ENCODE measurements at regions not wholly inside any gene's neighbourhood (a gene's known extent, or its start where the extent isn't known, plus 50 kb on each side); places are given as distances from the start of the nearest gene placed in this dataset.

GRCh38 chr7:49261928-49262327 lies 337.6 kb downstream of the CDC14C start:
- DNase-seq: no peak

- DNase-seq: no peak
Measured at GRCh38 chr7:49264530-49264929, 340.2 kb downstream of the CDC14C start.

DNA sequence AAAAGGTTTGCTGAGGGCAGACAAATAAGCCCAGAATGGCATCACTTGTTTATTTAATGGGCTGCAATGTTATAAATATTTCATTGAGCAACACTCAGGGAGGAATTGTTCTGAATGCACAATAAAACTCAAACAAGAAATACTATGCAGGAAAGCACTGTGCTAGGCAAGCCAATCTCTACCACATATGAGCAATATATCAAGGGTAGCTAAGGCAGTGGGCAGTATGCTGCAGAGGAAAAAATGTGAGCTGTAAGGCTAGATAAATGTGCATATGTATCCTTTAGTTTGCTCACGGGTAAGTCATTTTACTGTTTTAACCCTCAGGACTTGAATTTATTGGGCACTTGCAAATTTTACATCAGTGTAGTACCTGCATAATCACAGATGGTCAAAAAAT lies 349.6 kb downstream of the CDC14C start:
- DNase-seq: no peak

DNA sequence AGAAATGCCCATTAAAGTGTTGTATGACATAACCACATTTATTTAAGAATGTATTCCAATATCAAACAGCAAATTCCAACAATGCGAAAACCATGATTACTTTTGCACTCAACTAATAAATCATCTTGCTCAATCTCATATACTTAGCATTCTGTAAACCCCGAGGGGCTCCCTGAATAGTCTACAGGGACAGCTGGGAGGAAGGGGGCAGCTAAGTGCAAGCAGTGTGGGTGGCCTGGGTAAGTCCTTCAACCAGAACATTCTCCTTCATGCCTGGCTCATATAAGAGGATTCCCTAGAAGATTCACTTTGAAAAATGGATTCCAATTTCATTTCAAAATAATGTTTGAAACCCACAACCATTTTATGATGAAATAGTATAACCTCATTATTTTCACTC lies 355.5 kb downstream of the CDC14C start:
- no peak for DNase-seq

DNA sequence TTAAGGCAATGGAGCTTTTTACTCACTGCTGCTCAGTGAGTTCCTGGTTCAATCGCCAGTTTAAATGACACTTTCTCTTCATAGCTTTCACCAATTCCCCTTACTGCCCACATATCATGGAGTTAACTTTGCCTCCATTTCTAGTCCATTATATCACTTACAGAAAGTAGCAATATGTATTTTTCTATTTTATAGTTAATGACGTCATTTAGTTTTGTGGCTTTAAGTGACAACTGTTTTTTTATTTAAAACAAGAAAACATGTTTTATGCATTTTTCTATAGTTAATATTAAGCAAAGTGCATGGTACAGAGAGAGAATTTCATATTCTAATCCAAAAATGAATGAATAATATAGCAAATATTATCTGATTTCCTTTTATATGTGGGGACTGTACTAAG lies 363.3 kb downstream of the CDC14C start:
- no peak for DNase-seq

- DNase-seq: no peak
Measured at GRCh38 chr7:49294611-49295010, 370.3 kb downstream of the CDC14C start.

DNA sequence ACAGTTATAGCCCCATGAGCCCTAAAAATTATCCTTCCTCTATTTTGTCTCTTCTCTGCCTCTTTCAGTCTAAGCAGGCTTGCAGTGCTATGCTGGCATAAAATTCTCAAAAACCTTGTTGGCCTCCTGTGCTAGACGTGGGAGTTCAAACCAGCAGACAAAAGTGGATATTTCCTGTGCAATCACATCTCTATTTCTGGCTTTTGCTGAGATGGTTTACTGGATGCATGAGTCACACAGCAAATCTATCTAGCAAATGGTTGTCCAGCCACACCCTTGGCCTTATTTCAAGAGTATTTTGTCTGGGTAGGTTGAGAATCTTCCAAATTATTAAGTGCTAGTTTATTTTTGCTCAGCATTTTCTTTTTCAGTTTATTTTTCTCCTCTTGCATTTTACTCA lies 370.8 kb downstream of the CDC14C start:
- DNase-seq: no peak

DNA sequence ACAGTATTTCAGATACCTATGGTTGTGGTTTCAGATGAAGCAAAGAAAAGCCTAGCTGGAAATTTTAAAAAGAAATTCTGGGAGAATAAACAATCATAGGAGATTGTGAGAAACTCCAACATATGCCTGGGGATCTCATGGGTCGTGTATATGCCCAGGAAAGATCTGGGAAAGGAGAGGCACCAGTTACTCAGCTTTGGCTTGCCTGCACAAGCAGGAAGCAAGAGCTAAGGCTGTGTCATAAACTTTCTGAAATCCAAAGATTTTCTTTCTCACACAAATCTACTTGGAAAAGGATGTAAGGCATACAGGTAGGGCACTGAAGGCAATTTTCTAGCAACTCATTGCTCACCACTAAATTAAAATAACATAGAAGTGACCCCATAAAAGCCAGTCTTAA lies 373.6 kb downstream of the CDC14C start:
- DNase-seq: no peak

- no peak for DNase-seq
Measured at GRCh38 chr7:49308787-49309186, 384.4 kb downstream of the CDC14C start.

- DNase-seq: no peak
Measured at GRCh38 chr7:49320083-49320482, 395.7 kb downstream of the CDC14C start.

DNA sequence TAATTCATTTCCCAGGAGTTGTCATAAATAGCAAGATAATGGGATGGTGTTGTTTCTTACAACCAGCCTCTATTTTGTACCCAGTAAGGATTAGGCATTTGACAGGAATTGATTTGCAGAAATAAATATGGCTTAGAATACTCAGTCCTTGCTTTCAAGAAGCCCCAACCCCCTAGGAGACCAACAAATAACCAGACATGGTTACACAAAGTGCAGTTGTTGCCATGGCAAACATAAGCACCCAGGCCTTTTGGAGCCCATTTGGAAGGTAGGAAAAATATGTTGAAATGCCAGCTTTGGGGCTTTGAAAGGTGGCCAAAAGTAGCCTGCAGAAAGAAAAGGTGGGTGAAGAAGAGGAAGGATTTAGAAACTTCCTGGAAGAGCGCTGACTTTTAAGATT lies 397.5 kb downstream of the CDC14C start:
- no peak for DNase-seq

- DNase-seq: no peak
Measured at GRCh38 chr7:49322476-49322875, 398.1 kb downstream of the CDC14C start.

DNA sequence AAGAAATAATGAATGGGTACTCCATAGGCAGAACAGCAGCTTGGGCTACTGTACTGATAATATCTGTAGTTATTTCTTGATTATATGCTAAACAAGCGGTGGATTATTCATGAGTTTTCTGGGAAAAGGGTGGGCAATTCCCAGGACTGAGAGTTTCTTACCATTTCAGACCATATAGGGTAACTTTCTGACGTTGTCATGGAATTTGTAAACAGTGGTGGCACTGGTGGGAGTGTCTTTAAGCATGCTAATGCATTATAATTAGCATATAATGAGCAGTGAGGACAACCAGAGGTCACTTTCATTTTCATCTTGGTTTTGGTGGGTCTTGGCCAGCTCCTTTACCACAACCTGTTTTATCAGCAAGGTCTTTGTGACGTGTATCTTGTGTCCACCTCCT lies 399.7 kb downstream of the CDC14C start:
- no peak for DNase-seq

- DNase-seq: no peak
Measured at GRCh38 chr7:49324707-49325106, 400.4 kb downstream of the CDC14C start.

GRCh38 chr7:49325571-49325970 lies 401.2 kb downstream of the CDC14C start:
- DNase-seq: no peak

GRCh38 chr7:49327155-49327554 lies 402.8 kb downstream of the CDC14C start:
- DNase-seq: no peak

DNA sequence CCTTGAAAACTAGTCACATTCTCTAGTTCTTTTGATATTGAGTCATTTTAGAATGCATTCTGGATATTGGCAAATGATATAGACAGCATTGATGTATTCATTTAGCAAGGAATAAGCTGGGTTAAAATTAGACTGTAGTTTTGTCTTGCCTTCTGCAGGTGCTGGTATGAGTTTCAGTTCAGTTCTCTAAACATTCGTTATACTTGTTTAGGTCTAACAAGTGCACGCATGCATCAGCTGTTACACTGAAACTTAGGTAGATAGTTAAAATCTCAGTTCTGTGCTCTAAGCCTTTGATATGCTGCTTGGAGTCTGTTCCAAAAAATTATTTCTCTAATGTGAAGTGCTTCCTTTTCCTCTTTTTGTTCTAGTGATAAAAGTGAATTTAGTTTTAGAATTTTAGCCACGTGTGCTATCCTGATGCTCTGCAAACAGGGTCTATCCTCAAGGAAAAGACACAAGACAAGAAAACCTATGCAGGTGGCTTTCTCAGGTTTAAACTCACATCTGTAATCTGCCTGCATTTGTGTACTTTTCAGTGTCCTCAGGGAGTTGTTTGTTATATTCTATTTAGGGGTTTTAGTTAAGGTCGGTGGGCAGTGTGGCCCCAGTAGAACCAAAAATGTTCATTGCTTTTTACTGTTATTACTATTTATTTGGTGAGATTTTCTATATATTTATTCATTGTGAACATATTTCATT lies 409.0 kb downstream of the CDC14C start:
- DNase-seq: no peak

- DNase-seq: no peak
Measured at GRCh38 chr7:49341849-49342248, 417.5 kb downstream of the CDC14C start.

DNA sequence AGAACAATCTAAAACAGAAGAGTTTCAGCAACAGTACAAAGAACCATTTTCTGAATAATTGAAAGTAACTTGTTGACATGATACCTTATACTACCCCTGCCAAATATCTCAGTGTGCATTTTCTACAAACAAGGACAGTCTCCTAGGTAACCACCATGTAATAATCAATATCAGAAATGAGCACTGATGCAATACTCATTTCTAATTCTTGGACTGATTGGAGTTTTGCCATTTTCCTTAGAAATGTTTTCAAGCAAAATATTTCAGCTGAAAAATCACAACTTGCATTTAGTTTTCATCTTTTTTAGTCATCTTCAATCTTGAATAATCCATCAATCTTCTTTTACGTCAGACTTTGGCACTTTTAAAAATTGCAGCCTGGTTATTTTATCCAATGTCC lies 420.2 kb downstream of the CDC14C start:
- no peak for DNase-seq

GRCh38 chr7:49346195-49346899 lies 422.0 kb downstream of the CDC14C start:
- DNase-seq: no peak

DNA sequence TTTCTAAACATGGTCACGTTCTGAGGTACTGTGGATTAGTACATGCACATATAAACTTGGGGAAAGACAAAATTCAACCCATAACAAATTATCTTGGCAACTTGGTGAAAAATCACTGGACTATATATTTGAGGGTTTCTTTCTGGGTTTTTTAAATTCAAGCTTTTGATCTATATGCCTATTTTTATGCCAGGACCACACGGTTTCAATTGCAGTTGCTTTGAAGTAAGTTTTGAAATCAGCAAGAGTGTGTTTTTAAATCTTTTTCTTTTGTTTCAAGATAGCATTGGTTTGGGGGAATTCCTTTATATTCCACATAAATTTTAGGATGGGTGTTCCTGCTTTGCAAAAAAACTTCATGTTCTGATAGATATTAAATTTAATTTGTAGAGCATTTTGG lies 406.4 kb upstream of the VWC2 start:
- DNase-seq: no peak

GRCh38 chr7:49371771-49372170 lies 401.7 kb upstream of the VWC2 start:
- DNase-seq: no peak

DNA sequence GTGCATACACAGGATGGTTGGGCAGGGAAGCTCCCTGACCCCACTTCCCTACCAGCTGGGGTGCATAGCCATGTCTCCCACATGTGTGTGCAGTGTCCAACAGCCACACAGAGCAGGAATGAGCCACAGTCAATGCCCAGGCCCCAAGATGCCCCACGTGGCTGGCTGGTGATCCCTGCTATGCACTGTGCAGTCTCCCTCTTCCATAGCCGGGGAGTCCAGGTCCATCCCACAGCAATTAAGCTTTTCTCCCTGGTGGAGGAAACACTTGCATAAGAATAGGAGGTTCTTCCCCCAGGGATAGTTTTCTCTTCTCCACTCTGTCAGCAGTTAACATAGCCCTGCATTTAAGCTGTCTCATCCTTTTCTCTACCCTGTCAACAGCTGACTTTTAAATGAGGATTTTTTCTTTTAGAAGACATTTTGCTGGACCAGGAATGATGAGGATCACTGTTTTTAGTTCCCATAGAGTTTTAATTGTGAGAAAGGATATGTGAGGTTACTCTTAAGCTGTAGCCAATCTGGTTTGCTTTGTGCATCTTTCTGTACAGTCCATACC lies 396.5 kb upstream of the VWC2 start:
- no peak for DNase-seq

- no peak for DNase-seq
Measured at GRCh38 chr7:49386792-49387191, 386.6 kb upstream of the VWC2 start.

Data from NCI-H146 (cell line).